Smooth muscle cell (in vitro differentiated cells): ENCODE measurements at regions not wholly inside any gene's neighbourhood (a gene's known extent, or its start where the extent isn't known, plus 50 kb on each side); places are given as distances from the start of the nearest gene placed in this dataset.

Source experiments
- DNase-seq: peaks from one replicate; lab custom pipeline; 2025; ENCODE audit not compliant: unreplicated experiment; lab: John Stamatoyannopoulos, UW
- H2AFZ ChIP-seq: fragments of 200-600 bp; sonication (generic); 2 replicates; pipeline ENCODE4 v1.6.0; 2016; ENCODE audit warnings: antibody characterized with exemption, low read depth, mild to moderate bottlenecking
- H3F3A ChIP-seq: fragments of 200-600 bp; sonication (generic); 2 replicates; pipeline ENCODE4 v1.6.0; 2017; ENCODE audit warnings: antibody characterized with exemption, low read depth
- H3K27ac ChIP-seq: fragments of 200-600 bp; sonication (generic); 2 replicates; pipeline ENCODE4 v1.5.1; 2016; ENCODE audit warnings: low read depth, mild to moderate bottlenecking
- H3K27me3 ChIP-seq: fragments of 200-600 bp; sonication (generic); 2 replicates; pipeline ENCODE4 v1.6.1; 2016; ENCODE audit warnings: low read depth, mild to moderate bottlenecking
- H3K36me3 ChIP-seq: fragments of 200-600 bp; sonication (generic); 2 replicates; pipeline ENCODE4 v1.5.1; 2016; ENCODE audit warnings: low read depth
- H3K4me1 ChIP-seq: fragments of 200-600 bp; sonication (generic); 2 replicates; pipeline ENCODE4 v1.5.1; 2016; ENCODE audit warnings: low read depth
- H3K4me2 ChIP-seq: fragments of 200-600 bp; sonication (generic); 2 replicates; pipeline ENCODE4 v1.6.0; 2016; ENCODE audit warnings: mild to moderate bottlenecking
- H3K4me3 ChIP-seq: fragments of 200-600 bp; sonication (generic); 2 replicates; pipeline ENCODE4 v1.5.1; 2016; ENCODE audit warnings: mild to moderate bottlenecking
- H3K79me2 ChIP-seq: fragments of 200-600 bp; sonication (generic); 2 replicates; pipeline ENCODE4 v1.6.0; 2016; ENCODE audit warnings: low read depth, mild to moderate bottlenecking
- H3K9ac ChIP-seq: fragments of 200-600 bp; sonication (generic); 2 replicates; pipeline ENCODE4 v1.6.0; 2016; ENCODE audit warnings: low read depth
- H3K9me3 ChIP-seq: fragments of 200-600 bp; sonication (generic); replicated peaks from 2 replicates; pipeline ENCODE4 v1.5.1; 2016; ENCODE audit warnings: low read depth
- H4K20me1 ChIP-seq: fragments of 200-600 bp; sonication (generic); 2 replicates; pipeline ENCODE4 v1.6.0; 2016; ENCODE audit warnings: low read depth
- WGBS: methylation state at CpG from one replicate; pipeline ENCODE4 v1.1.7; 2016; ENCODE audit warnings: low lambda C conversion rate; 5-methylcytosine and 5-hydroxymethylcytosine counted together
- TF ChIP-seq, protein P1 (sequence below): fragments of 200-600 bp; sonication (generic); IDR thresholded peaks from 2 replicates; pipeline ENCODE4 v1.5.1; 2017; ENCODE audit warnings: borderline replicate concordance, mild to moderate bottlenecking, antibody characterized with exemption; ENCODE audit not compliant: insufficient read depth, poor library complexity, severe bottlenecking

GRCh38 chr5:4954048-4954447 is 186.1 kb upstream of the ADAMTS16 start:
- H3K36me3 ChIP-seq: no peaks in the 10 kb centered on the region
- H3K27me3 ChIP-seq: peaks cover 3% of the 10 kb centered on the region
- H2AFZ ChIP-seq: no peak overlapping the region
- TF ChIP-seq, protein P1, sequence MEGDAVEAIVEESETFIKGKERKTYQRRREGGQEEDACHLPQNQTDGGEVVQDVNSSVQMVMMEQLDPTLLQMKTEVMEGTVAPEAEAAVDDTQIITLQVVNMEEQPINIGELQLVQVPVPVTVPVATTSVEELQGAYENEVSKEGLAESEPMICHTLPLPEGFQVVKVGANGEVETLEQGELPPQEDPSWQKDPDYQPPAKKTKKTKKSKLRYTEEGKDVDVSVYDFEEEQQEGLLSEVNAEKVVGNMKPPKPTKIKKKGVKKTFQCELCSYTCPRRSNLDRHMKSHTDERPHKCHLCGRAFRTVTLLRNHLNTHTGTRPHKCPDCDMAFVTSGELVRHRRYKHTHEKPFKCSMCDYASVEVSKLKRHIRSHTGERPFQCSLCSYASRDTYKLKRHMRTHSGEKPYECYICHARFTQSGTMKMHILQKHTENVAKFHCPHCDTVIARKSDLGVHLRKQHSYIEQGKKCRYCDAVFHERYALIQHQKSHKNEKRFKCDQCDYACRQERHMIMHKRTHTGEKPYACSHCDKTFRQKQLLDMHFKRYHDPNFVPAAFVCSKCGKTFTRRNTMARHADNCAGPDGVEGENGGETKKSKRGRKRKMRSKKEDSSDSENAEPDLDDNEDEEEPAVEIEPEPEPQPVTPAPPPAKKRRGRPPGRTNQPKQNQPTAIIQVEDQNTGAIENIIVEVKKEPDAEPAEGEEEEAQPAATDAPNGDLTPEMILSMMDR: no peak
- H3K4me1 ChIP-seq: no peaks in the 10 kb centered on the region
- no peak overlapping the region for H3K4me2 ChIP-seq
- DNase-seq: no peak
- WGBS: 90% methylated on average over 4 of the region's 4 CpGs
- no peaks in the 10 kb centered on the region for H3F3A ChIP-seq
- no peaks in the 10 kb centered on the region for H3K79me2 ChIP-seq
- H3K9me3 ChIP-seq: no peaks in the 10 kb centered on the region
- H4K20me1 ChIP-seq: no peaks in the 10 kb centered on the region
- no peak overlapping the region for H3K9ac ChIP-seq
- no peak overlapping the region for H3K27ac ChIP-seq
- no peak overlapping the region for H3K4me3 ChIP-seq

DNA sequence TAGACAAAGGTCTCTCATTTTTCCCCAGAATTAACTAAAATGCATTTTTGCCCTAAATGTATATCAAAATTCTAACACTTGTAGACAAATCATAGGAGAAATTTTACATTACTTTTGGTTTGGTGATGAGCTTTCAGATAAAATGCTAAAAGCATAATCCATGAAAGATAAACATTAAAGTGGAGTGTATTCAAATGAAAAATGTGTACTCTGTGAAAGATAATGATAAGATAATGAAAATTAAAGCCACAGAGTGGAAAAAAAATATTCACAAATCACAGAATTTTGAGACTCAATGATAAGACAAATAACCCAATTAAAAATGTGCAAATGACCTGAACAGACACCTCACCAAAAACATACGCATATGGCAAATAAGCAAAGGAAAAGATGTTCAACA is 176.9 kb upstream of the ADAMTS16 start:
- Histone ChIP-seq H3K4me2 (no peak overlapping the region), H3K9ac (no peak overlapping the region), H3K36me3 (no peaks in the 10 kb centered on the region), H3K4me1 (no peaks in the 10 kb centered on the region), H3F3A (no peaks in the 10 kb centered on the region), H3K79me2 (no peaks in the 10 kb centered on the region), H3K27ac (no peak overlapping the region), H3K27me3 (no peaks in the 10 kb centered on the region), H4K20me1 (no peaks in the 10 kb centered on the region), H3K4me3 (no peak overlapping the region), H2AFZ (no peak overlapping the region), H3K9me3 (no peaks in the 10 kb centered on the region)
- TF ChIP-seq, protein P1: no peak
- 91% methylated on average over 1 of the region's 1 CpG for WGBS
- no peak for DNase-seq

DNA sequence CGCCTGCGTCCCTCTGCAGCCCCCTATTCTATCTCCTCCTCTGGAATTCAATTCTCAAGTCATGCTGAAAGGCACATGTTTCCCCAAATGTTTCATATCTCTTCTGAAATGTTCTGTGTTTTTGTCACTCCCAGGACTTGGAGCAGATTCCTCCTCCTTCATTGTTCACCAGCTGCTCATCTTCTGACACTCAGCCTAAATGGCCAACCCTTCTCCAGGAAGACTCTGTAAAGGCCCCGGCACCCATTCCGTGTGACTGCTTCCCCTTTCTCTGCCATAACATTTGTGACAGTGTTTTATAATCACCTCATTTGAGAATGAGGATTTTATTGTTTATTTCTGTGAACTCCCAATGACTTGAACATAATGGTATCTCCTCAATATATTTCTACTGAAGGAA is 170.8 kb upstream of the ADAMTS16 start:
- DNase-seq: no peak
- no peak overlapping the region for H3K4me3 ChIP-seq
- no peaks in the 10 kb centered on the region for H4K20me1 ChIP-seq
- no peak overlapping the region for H3K27ac ChIP-seq
- H3K9ac ChIP-seq: no peak overlapping the region
- no peak overlapping the region for H3K4me2 ChIP-seq
- no peaks in the 10 kb centered on the region for H3K9me3 ChIP-seq
- no peaks in the 10 kb centered on the region for H3K79me2 ChIP-seq
- TF ChIP-seq, protein P1: no peak
- no peak overlapping the region for H2AFZ ChIP-seq
- no peaks in the 10 kb centered on the region for H3K4me1 ChIP-seq
- H3K36me3 ChIP-seq: no peaks in the 10 kb centered on the region
- 94% methylated on average over 4 of the region's 4 CpGs for WGBS
- no peaks in the 10 kb centered on the region for H3F3A ChIP-seq
- H3K27me3 ChIP-seq: no peaks in the 10 kb centered on the region

DNA sequence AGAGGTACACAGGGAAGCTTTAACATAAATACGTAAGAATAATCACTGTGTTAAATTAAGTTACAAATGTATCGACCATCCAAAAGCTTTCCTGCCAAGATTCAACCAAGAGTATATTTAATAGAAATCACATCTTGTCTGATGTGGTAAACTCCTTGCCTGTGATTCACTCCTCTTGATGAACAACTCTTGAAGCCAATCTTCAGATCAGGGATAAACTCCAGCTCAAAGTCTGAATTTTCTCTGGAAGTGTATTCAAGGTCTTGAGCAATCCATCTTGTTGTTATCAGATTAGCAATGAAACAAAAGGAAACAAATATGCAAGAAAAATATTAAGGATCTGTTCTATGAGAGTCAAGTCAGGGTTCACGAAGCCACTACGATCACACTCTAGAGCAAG is 170.0 kb upstream of the ADAMTS16 start:
- WGBS: 78% methylated on average over 4 of the region's 4 CpGs

More for the DNA sequence above, 170.0 kb upstream of the ADAMTS16 start:
- Histone ChIP-seq H3K4me1 (no peaks in the 10 kb centered on the region), H3K4me3 (no peak overlapping the region), H3K27ac (no peak overlapping the region), H3K27me3 (no peaks in the 10 kb centered on the region), H4K20me1 (no peaks in the 10 kb centered on the region), H3K9me3 (no peaks in the 10 kb centered on the region), H3F3A (no peaks in the 10 kb centered on the region), H3K4me2 (no peak overlapping the region), H3K79me2 (no peaks in the 10 kb centered on the region), H3K36me3 (no peaks in the 10 kb centered on the region), H3K9ac (no peak overlapping the region), H2AFZ (no peak overlapping the region)
- DNase-seq: no peak
- TF ChIP-seq, protein P1: no peak
